HEK293 (cell line): ENCODE measurements at regions not wholly inside any gene's neighbourhood (a gene's known extent, or its start where the extent isn't known, plus 50 kb on each side); places are given as distances from the start of the nearest gene placed in this dataset.

ENCODE experiments used
- GFI1B ChIP-seq: fragments of 450-650 bp; formaldehyde crosslinking; IDR thresholded peaks from 2 replicates; pipeline ENCODE4 v1.5.1; 2016; ENCODE audit warnings: missing biosample characterization, missing genetic modification characterization
- ZNF138 ChIP-seq: fragments of 450-650 bp; formaldehyde crosslinking; IDR thresholded peaks from 2 replicates; pipeline ENCODE4 v1.5.1; 2016; ENCODE audit warnings: missing biosample characterization, missing genetic modification characterization, borderline replicate concordance
- ZNF174 ChIP-seq: fragments of 450-650 bp; formaldehyde crosslinking; IDR thresholded peaks from 2 replicates; pipeline ENCODE4 v1.5.0; 2017; ENCODE audit warnings: missing biosample characterization, mild to moderate bottlenecking, missing genetic modification characterization
- TF ChIP-seq, protein P1 (sequence below): fragments of 450-650 bp; formaldehyde crosslinking; IDR thresholded peaks from 2 replicates; pipeline ENCODE4 v1.5.1; 2016; ENCODE audit warnings: missing biosample characterization, missing genetic modification characterization

DNA sequence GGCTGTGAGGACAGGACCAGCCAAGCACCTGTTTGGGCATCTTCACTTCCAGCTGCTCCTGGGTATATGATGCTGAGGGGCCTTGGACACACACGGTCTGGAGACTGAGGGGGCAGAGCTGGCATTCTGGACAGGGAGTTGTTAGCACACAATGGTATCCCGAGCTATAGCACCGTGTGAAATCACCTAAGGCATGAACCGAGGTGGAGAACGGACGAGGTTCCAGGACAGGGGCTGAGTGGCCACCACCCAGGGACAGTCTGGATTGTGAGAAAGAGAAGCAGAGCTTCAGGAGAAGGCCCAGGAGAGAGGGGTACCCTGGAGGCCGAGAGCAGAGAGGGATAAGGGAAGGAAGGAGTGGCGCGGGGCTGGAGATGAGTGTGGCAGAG, 571.8 kb downstream of the TCERG1L start:
- TF ChIP-seq, protein P1, sequence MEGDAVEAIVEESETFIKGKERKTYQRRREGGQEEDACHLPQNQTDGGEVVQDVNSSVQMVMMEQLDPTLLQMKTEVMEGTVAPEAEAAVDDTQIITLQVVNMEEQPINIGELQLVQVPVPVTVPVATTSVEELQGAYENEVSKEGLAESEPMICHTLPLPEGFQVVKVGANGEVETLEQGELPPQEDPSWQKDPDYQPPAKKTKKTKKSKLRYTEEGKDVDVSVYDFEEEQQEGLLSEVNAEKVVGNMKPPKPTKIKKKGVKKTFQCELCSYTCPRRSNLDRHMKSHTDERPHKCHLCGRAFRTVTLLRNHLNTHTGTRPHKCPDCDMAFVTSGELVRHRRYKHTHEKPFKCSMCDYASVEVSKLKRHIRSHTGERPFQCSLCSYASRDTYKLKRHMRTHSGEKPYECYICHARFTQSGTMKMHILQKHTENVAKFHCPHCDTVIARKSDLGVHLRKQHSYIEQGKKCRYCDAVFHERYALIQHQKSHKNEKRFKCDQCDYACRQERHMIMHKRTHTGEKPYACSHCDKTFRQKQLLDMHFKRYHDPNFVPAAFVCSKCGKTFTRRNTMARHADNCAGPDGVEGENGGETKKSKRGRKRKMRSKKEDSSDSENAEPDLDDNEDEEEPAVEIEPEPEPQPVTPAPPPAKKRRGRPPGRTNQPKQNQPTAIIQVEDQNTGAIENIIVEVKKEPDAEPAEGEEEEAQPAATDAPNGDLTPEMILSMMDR (tag by site-specific recombination), result no peak
- TF ChIP-seq ZNF174 (tag by site-specific recombination) (no peak), GFI1B (no peak), ZNF138 (no peak)
